AG04450 (cell line): ENCODE measurements at regions not wholly inside any gene's neighbourhood (a gene's known extent, or its start where the extent isn't known, plus 50 kb on each side); places are given as distances from the start of the nearest gene placed in this dataset.

Experiments used
- CTCF ChIA-PET: fragments of 300-600, 350-600 bp; formaldehyde crosslinking; extraction: SDS; loops from one replicate; lab custom pipeline; 2022; ENCODE audit warnings: antibody characterized with exemption, inconsistent platforms; lab: Charles Lee
- POLR2A ChIA-PET: fragments of 350-600 bp; formaldehyde crosslinking; extraction: SDS; loops from one replicate; lab custom pipeline; 2021; ENCODE audit warnings: antibody characterized with exemption, inconsistent platforms; lab: Yijun Ruan, JAX
- DNase-seq: peaks from one replicate; pipeline ENCODE4 v3.0.0-alpha.2; 2011; ENCODE audit warnings: low read depth, low spot score
- H3K27ac ChIP-seq: one replicate; pipeline ENCODE4 v1.5.1; 2012; ENCODE audit warnings: low read depth, low read length, control low read depth
- H3K27me3 ChIP-seq: one replicate; pipeline ENCODE4 v1.6.0; 2012; ENCODE audit warnings: low read length; ENCODE audit not compliant: control insufficient read depth, insufficient read depth
- H3K4me3 ChIP-seq: 2 replicates; pipeline ENCODE4 v1.5.1; 2011; ENCODE audit warnings: mild to moderate bottlenecking, low read depth, low read length, control low read depth
- H3K9me3 ChIP-seq: 2 replicates; pipeline ENCODE4 v1.5.1; 2012; ENCODE audit warnings: low read length; ENCODE audit not compliant: control insufficient read depth, insufficient read depth
- TF ChIP-seq, protein P1 (sequence below): IDR thresholded peaks from 2 replicates; pipeline ENCODE4 v1.5.1; 2011; ENCODE audit warnings: low read depth, low read length, control low read depth, inconsistent platforms

DNA sequence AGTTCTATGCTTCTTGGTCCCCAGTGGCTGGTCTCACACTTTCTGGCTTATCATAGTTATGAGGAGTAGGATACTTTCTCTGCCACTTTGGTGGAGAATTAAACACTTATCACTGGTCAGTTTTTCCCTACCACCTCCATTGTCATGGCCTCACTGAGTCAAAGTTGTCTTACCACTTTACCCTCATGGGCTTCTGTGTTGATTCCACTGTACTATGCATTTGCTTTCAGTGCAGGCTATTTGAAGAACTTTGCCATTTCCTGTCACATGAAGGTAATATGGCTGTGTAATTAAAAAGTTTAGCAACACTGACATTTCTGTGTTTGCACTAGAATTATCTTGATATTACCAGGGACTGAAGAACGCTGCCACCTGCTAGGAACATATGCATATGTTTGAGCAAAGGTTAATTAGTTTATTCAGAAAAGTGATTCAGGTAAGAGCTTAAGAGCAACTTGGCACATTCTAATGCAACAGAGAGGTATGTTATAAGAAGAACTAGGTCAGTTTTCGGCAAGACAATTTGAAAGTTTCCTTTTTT, 377.3 kb downstream of the PDCD6IP start:
- no peaks in the 10 kb centered on the region for H3K9me3 ChIP-seq
- no peaks in the 10 kb centered on the region for H3K27me3 ChIP-seq
- TF ChIP-seq, protein P1, sequence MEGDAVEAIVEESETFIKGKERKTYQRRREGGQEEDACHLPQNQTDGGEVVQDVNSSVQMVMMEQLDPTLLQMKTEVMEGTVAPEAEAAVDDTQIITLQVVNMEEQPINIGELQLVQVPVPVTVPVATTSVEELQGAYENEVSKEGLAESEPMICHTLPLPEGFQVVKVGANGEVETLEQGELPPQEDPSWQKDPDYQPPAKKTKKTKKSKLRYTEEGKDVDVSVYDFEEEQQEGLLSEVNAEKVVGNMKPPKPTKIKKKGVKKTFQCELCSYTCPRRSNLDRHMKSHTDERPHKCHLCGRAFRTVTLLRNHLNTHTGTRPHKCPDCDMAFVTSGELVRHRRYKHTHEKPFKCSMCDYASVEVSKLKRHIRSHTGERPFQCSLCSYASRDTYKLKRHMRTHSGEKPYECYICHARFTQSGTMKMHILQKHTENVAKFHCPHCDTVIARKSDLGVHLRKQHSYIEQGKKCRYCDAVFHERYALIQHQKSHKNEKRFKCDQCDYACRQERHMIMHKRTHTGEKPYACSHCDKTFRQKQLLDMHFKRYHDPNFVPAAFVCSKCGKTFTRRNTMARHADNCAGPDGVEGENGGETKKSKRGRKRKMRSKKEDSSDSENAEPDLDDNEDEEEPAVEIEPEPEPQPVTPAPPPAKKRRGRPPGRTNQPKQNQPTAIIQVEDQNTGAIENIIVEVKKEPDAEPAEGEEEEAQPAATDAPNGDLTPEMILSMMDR: no peak
- ChIA-PET CTCF (no interaction called here), POLR2A (no interaction called here)
- DNase-seq: no peak
- H3K27ac ChIP-seq: no peak overlapping the region
- H3K4me3 ChIP-seq: no peak overlapping the region

DNA sequence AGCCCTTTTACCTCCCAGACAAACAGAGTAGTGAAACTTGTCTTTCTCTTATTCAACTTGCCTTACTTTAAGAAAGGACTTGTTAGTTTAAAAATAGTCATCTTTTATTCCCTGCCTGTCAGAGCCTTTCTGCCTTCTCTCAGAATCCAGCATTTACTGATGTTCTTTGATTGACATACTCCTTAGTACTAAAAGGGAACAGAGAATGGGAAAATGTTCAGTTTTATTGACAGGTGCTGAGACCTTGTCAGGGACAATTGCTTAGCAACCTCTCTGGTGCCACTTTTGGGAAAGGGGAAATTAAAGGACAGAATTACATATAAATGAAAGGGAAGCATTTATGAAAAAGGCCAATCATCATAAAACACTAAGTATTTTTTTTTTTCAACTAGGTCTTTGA, 378.3 kb downstream of the PDCD6IP start:
- Histone ChIP-seq H3K9me3 (no peaks in the 10 kb centered on the region), H3K27ac (no peak overlapping the region), H3K27me3 (no peaks in the 10 kb centered on the region), H3K4me3 (no peak overlapping the region)
- ChIA-PET POLR2A (no interaction called here), CTCF (no interaction called here)
- TF ChIP-seq, protein P1: no peak
- DNase-seq: no peak

DNA sequence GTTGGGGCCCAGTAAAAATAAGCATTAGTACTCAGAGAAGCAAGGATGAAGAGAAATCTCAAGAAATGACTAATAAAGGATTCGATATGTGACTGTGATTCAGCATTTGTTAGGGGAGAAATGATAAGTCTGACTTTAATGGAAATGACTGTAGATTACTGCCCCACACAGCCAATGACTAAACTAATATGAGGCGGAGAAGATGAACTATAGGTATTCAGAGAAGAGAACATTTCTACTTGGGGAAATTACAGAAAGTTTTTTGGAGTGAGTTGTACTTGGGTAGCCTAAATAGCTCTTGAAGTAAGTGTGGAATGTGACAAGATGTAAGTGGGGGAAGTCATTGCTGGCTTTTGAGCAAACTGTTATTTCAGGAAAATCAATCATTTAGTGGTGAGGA, 380.0 kb downstream of the PDCD6IP start:
- CTCF ChIA-PET: no interaction called here

DNA sequence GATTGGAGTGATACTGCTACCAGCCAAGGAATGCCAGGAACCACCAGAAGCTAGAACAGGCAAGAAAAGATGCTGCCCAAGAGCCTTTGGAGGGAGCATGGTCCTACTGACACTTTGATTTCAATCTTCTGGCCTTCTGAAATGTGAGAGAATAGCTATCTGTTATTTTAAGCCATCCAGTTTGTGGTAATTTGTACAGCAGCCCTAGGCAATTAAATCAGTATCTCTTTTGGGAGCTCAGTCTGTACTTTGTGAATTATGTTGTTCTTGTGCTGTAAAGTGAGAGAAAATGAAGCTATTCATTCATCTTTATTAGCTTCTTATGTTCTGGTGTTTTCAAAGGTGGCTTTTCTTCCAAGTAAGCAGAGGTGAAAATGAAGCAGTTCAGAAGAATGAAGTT, 381.3 kb downstream of the PDCD6IP start:
- H3K27me3 ChIP-seq: no peaks in the 10 kb centered on the region
- no peak overlapping the region for H3K4me3 ChIP-seq
- no peaks in the 10 kb centered on the region for H3K9me3 ChIP-seq
- no peak for DNase-seq
- no peak overlapping the region for H3K27ac ChIP-seq
- POLR2A ChIA-PET: no interaction called here
- CTCF ChIA-PET: no interaction called here
- TF ChIP-seq, protein P1: no peak

More for the DNA sequence above, 380.0 kb downstream of the PDCD6IP start:
- Histone ChIP-seq H3K27me3 (no peaks in the 10 kb centered on the region), H3K27ac (no peak overlapping the region), H3K4me3 (no peak overlapping the region), H3K9me3 (no peaks in the 10 kb centered on the region)
- DNase-seq: no peak
- POLR2A ChIA-PET: no interaction called here
- TF ChIP-seq, protein P1: no peak

DNA sequence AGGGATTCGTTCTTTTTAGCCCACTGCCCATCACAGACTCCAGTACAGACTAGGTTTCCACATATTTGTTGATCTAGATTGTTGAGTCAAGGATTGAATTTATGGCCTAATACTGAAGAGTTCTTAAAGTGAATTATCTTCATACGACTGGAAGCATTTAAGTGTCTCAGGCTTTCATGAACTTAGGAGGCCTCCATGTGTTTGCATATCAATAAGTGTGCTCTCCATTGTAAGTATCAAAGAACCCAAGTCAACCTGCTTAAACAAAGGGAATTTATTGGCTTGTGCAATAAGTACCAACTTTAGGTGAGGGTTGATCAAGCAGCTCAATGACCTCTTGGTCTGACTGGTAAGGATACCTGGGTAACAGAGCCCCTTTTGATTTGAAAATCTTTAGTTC, 382.1 kb downstream of the PDCD6IP start:
- TF ChIP-seq, protein P1: no peak
- Histone ChIP-seq H3K9me3 (no peaks in the 10 kb centered on the region), H3K27me3 (no peaks in the 10 kb centered on the region), H3K4me3 (no peak overlapping the region), H3K27ac (no peak overlapping the region)
- no peak for DNase-seq
- POLR2A ChIA-PET: no interaction called here
- CTCF ChIA-PET: interaction anchor here (0.6 kb wide), 1 partner anchor 81 kb away, joined by 3 read pairs; no protein-coding TSS in a partner anchor
